ENCODE measurements at regions not wholly inside any gene's neighbourhood (a gene's known extent, or its start where the extent isn't known, plus 50 kb on each side); places are given as distances from the start of the nearest gene placed in this dataset.

DNA sequence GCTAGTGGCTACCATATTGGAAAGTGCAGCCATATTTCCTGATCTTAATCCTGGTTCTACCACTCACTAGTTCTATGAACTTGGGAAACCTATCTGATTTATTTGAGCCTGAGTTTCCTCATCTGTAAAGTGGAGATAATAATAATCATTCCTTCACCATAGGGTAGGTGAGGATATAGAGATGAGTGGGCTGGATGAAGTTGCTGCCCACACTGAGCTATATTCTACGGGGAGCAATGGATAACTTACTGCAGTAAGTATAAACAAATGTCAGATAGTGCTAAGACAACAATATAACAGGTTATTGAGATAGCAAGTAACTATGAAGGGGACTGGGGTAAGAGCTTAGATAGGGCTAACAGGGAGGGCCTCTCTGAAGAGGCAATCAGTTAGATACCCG is 251.5 kb upstream of the ADAMTS9 start:
- DNase-seq = no peak

- no peak for DNase-seq
Measured at GRCh38 chr3:64936556-64936955, 248.8 kb upstream of the ADAMTS9 start.

DNA sequence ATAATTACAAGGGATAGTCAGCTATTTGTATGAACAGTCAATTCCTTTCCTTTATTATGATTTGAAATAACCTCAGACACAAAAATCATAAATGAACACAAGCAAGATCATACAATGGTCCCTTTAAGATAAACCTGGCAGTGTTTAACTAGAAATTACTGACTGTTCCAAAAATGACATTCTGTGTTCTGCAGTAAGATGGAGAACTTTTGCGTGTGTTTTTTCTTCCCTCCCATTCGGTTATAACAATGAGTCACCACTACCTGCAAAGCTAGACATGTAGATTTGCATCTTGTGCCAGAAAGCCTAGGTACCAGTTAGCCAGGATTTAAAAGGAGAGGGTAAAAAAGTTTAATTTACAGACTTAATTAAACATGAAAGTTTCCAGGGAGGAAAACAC is 248.2 kb upstream of the ADAMTS9 start:
- no peak for DNase-seq

- DNase-seq = no peak
Measured at GRCh38 chr3:64932666-64933342, 245.0 kb upstream of the ADAMTS9 start.

GRCh38 chr3:64932016-64932518 is 244.3 kb upstream of the ADAMTS9 start:
- no peak for DNase-seq

DNA sequence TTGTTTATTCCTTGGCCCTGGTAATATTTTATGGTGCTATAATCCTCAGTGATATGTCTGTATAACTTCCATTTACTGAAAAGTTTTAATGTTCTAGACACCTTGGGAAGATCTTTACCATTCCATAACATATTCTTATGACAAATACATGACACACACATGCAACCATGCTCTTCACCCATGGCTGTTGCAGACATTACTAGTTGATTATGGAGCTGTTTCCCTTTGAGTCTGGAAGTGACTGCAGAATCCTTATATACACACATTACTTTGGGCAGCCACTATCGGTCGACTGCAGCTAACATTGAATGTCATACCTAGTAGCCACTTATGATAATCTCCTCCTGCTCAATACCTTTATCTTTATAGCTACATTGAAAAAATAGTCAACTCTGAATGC is 243.1 kb upstream of the ADAMTS9 start:
- no peak for DNase-seq

DNA sequence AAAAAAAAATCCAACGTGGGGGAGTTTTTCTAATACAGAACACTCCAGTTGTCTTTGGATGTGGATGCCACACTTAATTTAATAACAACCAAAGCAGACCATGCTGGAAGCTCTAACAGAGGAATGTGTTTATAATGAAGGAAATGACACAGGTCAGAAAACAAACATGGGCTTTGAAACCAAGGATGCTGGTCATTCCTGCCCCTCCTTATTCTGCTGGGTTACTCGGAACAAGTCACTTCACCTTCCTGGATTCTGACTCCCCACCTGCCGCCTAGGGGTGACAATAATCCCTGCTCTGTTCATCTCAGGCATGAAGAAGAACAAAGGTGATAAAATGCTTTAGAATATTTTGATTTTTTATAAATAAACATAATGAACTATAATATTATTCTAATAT is 240.9 kb upstream of the ADAMTS9 start:
- no peak for DNase-seq

- no peak for DNase-seq
Measured at GRCh38 chr3:64927689-64928088, 239.9 kb upstream of the ADAMTS9 start.

DNA sequence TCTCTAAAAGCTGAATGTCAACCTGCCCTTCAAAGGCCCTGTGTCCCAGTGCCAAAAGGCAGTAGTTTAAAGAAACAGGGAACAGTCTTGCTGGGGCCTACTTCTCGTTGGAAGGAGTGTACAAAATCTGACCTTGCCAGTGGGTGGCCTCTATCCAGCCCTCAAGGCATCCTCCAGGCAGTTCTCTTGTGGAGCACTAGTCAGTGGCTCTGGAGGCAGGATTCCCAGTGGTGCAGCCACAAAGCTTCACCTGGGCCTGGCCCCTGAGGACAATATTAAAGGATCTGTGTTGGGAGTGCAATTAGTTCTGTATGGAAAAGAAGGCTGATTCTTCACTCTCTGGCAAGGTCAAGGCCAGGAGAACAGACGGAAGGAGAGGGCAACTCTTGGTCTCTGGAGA is 237.8 kb upstream of the ADAMTS9 start:
- no peak for DNase-seq

- DNase-seq = no peak
Measured at GRCh38 chr3:64924961-64925360, 237.2 kb upstream of the ADAMTS9 start.

DNA sequence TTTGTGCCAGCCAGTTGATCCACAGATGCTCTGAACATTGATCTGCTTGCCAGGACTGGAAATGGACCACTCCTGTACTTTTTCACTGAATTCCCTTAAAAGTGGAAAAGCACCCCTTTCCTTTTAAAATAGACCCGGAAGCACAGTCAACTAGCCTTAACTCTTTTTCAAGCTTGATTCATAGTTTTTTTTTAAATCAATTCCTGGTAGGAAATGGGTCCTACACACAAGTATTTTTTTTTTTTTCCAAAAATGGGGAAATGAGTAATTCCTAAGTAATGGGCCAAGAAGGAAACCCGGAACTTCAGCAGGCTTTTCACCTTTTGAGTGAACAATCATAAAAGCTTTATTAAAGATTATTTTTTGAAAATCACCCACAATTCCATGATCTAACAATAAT is 234.4 kb upstream of the ADAMTS9 start:
- DNase-seq = no peak

DNA sequence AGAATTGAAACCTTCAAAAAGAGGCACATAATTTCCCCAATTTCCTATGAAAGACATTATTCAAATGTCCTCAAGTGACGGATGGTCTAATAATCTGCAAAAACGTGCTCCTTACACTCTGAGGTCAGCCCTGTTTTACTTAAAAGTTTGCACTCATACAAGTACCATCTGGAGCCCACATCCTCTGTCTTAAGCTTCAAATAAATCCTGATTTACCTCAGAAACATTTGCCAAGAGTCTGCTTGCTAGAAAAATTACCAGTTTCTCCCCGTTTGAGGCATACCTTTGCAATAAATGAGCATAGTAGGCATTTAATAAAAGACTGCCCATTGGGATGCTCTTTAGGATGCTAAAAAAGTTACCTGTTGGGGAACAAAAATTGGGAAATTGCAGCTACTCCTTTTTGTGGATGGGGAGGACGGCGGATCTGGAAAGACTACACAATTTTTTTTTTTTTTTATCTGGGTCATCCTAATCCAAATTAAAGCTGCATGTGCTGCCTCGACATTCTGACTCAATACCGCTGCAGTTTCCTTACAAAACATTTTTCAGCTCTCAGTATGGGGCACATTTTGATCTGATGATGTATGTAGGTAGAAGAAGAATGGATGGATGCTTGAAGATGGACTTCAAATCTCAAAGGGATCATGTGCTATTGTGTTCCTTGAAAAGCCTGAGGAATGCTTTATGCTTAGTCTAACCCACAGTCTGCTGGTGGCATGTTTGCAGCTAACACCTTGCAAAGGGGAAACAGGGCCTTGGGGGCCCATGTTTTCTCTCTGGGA is 233.7 kb upstream of the ADAMTS9 start:
- no peak for DNase-seq

DNA sequence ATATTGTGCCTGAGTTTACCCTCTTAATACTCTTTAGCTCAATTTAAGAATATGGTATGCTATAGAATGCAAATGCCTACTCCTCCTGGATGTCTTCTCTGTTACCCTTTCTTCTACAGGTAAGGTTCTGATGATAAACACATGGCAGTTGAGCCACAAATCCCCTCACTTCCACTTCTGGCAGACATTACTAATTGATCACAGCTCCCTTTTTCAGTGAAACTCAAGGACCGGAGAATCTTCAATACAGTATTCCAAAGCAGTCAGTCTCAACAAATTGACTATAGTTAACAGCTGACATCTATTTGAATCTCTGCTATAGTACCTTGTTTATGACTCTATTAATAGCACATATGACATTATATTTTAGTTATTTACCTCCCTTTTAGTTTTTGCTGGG is 232.1 kb upstream of the ADAMTS9 start:
- no peak for DNase-seq

- DNase-seq = no peak
Measured at GRCh38 chr3:64918989-64919388, 231.2 kb upstream of the ADAMTS9 start.

DNA sequence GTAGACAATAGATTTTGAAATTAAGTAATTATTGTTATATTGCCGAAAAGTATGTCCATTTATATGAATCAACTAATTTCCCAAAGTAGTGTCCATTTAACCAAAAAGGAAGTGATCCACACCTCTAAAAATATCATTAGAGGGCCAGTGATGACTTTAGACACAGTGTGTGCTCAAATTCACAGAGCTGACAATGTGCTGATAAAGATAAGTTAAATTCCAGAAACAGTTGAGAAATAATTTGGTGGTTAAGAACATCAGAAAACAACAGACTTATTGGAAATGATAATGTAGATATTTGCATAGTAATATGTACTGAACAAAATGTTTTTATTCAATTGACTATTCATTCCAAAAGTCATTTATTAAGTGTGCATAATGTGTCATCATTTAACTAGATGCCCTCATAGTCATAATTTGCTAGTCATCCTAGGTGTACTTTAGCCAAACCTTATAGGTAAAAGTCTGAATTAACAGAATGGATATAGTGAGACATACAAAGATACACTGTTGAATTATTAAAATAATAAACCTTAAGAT is 230.2 kb upstream of the ADAMTS9 start:
- no peak for DNase-seq

- no peak for DNase-seq
Measured at GRCh38 chr3:64916937-64917336, 229.1 kb upstream of the ADAMTS9 start.

DNA sequence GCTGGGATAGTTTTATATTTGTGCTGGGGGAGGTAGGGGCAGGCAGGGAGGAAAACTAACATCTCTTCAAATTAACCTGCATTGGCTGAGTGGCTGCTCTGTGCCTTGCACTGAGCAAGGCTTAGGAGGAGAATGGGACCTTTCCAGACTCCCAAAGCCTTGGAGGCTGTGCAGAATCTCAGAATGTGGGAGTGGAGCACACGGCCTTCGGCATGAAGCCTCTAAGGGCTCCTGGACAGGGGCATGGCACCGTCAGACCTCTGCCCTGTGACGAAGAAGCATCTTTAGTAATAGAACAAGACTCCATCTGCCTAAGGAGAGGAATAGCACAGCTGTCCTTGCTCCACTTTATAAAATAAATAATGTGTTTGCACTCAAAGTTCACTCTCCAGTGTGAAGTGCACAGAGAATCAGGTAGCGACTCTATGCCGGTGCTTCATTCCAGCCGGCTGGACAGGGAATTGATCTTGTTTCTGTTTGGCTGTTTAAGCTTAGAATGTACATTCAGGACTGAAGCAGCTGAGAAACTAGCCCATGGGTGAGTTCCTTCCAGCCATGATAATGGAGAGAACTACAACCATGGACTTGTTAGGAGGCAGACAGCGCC is 228.5 kb upstream of the ADAMTS9 start:
- no peak for DNase-seq

DNA sequence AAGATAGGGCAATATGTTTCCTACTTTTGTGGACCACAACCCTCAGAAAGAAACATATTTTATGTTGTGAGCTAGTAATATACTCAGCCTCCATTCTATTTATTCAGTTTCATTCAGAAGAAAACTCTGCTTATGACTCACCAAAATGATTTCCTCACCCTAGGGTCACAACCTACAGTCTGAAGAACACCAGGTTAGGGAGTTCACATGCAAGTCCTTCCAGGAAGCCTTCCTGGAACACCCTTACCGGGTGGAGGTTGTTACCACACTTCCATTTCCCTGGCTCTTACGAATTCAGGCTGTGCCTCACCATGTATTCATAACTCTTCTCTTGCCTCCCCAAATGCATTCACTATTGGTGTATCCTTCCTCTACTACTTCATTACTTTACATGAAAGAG is 228.0 kb upstream of the ADAMTS9 start:
- DNase-seq = no peak

- DNase-seq = no peak
Measured at GRCh38 chr3:64913515-64913914, 225.7 kb upstream of the ADAMTS9 start.

DNA sequence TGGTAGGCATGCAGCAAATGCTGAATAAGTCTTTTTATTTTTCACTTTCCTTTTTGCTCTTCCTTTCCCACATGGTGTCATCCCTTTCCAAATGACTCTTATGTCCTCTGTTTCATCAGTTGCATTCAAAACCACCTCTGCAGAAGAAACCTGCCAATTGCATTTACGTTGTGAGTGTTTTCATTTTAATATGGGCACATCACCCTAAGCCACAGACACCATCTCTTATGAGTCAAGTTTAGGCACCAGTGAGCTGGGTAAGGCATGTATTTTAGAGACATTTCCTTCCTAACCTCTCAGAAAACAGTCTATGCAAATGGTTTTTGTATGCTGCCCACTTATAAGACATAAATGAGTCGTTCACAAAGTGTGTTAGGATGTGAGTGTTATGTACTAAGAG is 223.3 kb upstream of the ADAMTS9 start:
- no peak for DNase-seq

DNA sequence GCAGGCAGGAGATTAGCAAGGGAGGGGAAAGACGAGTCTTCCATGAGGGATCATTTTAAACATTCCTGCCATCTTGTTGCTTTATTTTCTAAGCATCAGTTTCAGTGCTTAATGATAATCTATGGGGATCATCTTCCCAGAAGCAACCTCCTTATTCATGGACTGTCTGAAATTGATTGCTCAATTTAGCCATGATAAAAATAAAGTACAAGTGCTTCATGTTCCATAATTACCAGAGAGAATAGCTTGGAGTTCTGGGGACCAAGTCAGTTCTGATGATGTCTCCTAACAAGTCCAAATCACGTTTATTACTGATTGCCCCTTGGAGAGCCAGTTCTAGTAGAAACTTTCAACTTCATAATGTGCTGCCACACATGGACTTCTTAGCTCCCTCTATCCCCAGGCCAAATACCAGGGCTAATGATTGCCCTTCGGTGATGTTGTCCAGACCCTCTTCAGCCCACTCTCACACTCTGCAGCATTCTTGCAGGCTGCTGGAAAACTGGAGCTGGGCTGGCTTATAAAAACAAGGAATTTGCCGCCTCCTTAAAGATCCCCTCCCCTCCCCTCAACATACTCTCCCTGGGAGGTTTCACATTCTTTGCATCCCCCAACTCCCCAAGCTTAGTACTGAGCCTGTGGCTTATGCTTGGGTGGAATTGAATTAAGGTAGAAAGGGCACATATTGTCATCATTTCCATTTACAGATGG is 222.1 kb upstream of the ADAMTS9 start:
- no peak for DNase-seq

- DNase-seq = no peak
Measured at GRCh38 chr3:64909011-64909410, 221.2 kb upstream of the ADAMTS9 start.

- DNase-seq = no peak
Measured at GRCh38 chr3:64908251-64908685, 220.5 kb upstream of the ADAMTS9 start.

All from SHP77 (cell line).